Neural progenitor cell (in vitro differentiated cells): ENCODE measurements at regions not wholly inside any gene's neighbourhood (a gene's known extent, or its start where the extent isn't known, plus 50 kb on each side); places are given as distances from the start of the nearest gene placed in this dataset.

Experiments
- EZH2 ChIP-seq: fragments of 200-600 bp; sonication (generic); IDR thresholded peaks from 2 replicates; pipeline ENCODE4 v1.6.1; 2017; ENCODE audit warnings: antibody characterized with exemption, mild to moderate bottlenecking, moderate library complexity
- TF ChIP-seq, protein P1 (sequence below): fragments of 200-600 bp; sonication (generic); IDR thresholded peaks from 2 replicates; pipeline ENCODE4 v1.5.1; 2017; ENCODE audit warnings: antibody characterized with exemption, mild to moderate bottlenecking

DNA sequence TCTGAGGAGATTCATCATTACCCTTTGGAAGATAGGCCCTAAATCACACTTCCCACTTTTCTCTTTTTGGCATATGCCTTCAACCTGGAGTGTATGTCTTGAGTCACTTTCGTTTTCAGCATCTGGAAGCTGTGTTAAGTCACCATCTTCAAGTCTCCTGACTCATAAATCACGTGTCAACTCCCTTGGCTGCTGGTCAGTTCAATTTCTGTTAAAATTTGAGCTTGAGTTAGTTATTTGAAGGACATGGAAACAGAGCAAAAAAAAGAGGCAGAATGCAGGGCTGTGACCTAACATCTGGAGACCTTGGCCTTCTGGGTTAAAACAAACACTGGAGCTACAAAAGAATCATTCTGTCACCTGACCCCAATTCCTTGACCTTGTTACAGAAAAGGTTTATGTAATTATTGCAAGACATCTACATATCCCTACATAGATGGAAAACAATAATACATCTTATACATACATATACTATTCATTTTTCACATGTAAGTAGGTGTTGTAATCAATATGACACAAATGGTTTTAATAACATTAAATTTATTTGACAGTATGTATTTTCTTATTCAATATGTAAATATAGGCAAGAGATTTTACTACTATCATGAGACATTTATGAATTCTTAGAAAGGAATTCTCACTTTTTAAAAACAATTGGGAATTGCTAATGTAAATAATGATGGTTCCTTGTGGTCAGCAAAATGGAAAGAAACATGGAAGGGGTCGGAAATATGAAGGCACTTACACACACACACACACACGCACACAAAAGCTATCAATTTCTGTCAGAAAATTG is 169.7 kb upstream of the PHYHIPL start:
- TF ChIP-seq EZH2 = no peak
- TF ChIP-seq, protein P1, sequence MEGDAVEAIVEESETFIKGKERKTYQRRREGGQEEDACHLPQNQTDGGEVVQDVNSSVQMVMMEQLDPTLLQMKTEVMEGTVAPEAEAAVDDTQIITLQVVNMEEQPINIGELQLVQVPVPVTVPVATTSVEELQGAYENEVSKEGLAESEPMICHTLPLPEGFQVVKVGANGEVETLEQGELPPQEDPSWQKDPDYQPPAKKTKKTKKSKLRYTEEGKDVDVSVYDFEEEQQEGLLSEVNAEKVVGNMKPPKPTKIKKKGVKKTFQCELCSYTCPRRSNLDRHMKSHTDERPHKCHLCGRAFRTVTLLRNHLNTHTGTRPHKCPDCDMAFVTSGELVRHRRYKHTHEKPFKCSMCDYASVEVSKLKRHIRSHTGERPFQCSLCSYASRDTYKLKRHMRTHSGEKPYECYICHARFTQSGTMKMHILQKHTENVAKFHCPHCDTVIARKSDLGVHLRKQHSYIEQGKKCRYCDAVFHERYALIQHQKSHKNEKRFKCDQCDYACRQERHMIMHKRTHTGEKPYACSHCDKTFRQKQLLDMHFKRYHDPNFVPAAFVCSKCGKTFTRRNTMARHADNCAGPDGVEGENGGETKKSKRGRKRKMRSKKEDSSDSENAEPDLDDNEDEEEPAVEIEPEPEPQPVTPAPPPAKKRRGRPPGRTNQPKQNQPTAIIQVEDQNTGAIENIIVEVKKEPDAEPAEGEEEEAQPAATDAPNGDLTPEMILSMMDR = no peak
